ENCODE measurements at regions not wholly inside any gene's neighbourhood (a gene's known extent, or its start where the extent isn't known, plus 50 kb on each side); places are given as distances from the start of the nearest gene placed in this dataset.

DNA sequence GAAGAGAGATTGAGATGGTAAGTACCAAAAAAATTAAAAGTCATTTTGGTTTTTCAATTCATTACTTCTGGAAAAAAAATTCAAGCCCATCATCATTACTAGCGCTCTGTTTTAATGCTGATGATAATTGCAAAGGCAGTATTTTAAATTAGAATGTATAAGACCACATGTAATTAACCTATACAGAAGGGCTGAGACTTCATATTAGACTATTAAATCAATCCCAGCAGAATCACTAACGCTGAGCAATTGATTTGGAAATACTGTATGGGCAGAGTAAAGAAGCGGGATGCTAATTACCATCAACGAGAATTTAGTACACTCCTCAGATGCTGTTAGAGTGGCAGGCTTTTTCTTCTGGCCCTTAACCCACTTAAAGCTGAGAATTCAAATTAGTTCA lies 165.0 kb downstream of the SLC4A3 start:
- H3K9me3 ChIP-seq (ENCODE audit: control insufficient read depth, insufficient read depth, low read depth, low read length) = no peaks in the 10 kb centered on the region
- CTCF ChIA-PET = no interaction called here
- no peaks in the 10 kb centered on the region for H3K36me3 ChIP-seq (ENCODE audit: control insufficient read depth in 2 of 2, insufficient read depth in 1 of 2, low read length in 2 of 2)
- TF ChIP-seq HOXD13 (CRISPR knock-in tag; IDR thresholded peaks at IDR 0.05; ENCODE audit: borderline replicate concordance) (no peak), ZNF791 (tag by site-specific recombination; IDR thresholded peaks at IDR 0.05) (no peak), ZNF174 (tag by site-specific recombination; IDR thresholded peaks at IDR 0.05) (no peak), ZEB2 (tag by site-specific recombination; IDR thresholded peaks at IDR 0.05) (no peak), ZNF175 (tag by site-specific recombination; IDR thresholded peaks at IDR 0.05) (no peak), ZNF311 (tag by site-specific recombination; IDR thresholded peaks at IDR 0.05; ENCODE audit: borderline replicate concordance) (no peak), ZFHX2 (tag by site-specific recombination; conservative IDR thresholded peaks at IDR 0.05) (no peak), ZSCAN30 (tag by site-specific recombination; IDR thresholded peaks at IDR 0.05) (no peak), ZNF391 (tag by site-specific recombination; IDR thresholded peaks at IDR 0.05; ENCODE audit: borderline replicate concordance, low read depth) (no peak), GLIS1 (tag by site-specific recombination; IDR thresholded peaks at IDR 0.05) (no peak), ZNF155 (tag by site-specific recombination; IDR thresholded peaks at IDR 0.05) (no peak), ZNF133 (tag by site-specific recombination; IDR thresholded peaks at IDR 0.05) (no peak), ZNF366 (tag by site-specific recombination; conservative IDR thresholded peaks at IDR 0.05) (no peak)
- H3K4me1 ChIP-seq (ENCODE audit: control insufficient read depth, insufficient read depth, low read length) = no peaks in the 10 kb centered on the region
- no peak overlapping the region for H3K27ac ChIP-seq (ENCODE audit: extremely low read depth, low read depth, low read length)
- no peak overlapping the region for H3K4me3 ChIP-seq (ENCODE audit: low read depth, low read length)
- POLR2A ChIA-PET = no interaction called here

DNA sequence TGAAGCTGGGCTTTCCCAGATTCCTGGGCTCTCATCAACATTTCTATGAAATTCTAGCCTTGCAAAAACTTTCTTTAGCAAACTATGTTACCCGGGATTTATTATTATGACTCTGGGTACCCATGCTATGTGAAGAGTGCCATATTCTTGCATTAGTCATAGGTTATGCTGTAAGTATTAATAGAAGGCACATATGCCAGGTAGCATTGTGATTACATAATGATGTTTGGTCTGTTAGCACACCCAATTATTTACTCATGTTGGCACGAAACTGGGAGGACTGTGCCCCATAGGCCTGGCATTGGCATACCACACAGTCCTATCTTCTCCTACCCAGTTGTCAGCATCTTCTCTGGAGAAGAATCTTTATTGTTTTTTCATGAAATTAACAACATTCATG lies 171.0 kb downstream of the SLC4A3 start:
- no peak for TF ChIP-seq OVOL3 (tag by site-specific recombination; IDR thresholded peaks at IDR 0.05)
- TF ChIP-seq ZBTB21 (tag by site-specific recombination; IDR thresholded peaks at IDR 0.05) = no peak
- TF ChIP-seq ZNF350 (tag by site-specific recombination; IDR thresholded peaks at IDR 0.05) = no peak
- Histone ChIP-seq H3K4me1 (ENCODE audit: control insufficient read depth, insufficient read depth, low read length) (no peaks in the 10 kb centered on the region), H3K36me3 (ENCODE audit: control insufficient read depth in 2 of 2, insufficient read depth in 1 of 2, low read length in 2 of 2) (no peaks in the 10 kb centered on the region), H3K27ac (ENCODE audit: extremely low read depth, low read depth, low read length) (no peak overlapping the region), H3K9me3 (ENCODE audit: control insufficient read depth, insufficient read depth, low read depth, low read length) (no peaks in the 10 kb centered on the region), H3K4me3 (ENCODE audit: low read depth, low read length) (no peak overlapping the region)
- POLR2A ChIA-PET = no interaction called here
- CTCF ChIA-PET = no interaction called here

DNA sequence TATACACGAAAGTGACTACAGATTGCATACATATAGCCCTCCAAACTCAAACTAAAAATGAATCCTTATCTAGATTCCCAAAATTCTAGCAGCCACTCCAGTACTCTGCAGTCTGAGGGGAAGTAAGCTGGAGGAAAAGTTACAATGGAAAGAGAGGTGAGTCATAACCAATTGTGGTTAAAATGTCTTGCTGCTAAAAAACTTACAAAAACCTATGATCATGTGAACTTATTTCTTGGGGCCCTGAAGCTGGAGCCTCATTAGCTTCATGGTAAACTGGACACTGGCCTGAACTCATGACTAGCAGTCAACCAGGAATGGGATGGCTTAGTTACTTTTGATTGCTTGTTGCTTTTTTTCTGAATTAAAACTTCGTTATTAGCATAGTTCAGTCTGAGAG lies 175.9 kb downstream of the SLC4A3 start:
- CTCF ChIA-PET = interaction anchor here (0.6 kb wide), 1 partner anchor 1170 kb away, joined by 3 read pairs; no protein-coding TSS in a partner anchor
- Histone ChIP-seq H3K36me3 (ENCODE audit: control insufficient read depth in 2 of 2, insufficient read depth in 1 of 2, low read length in 2 of 2) (no peaks in the 10 kb centered on the region), H3K4me1 (ENCODE audit: control insufficient read depth, insufficient read depth, low read length) (no peaks in the 10 kb centered on the region), H3K4me3 (ENCODE audit: low read depth, low read length) (no peak overlapping the region), H3K9me3 (ENCODE audit: control insufficient read depth, insufficient read depth, low read depth, low read length) (no peaks in the 10 kb centered on the region), H3K27ac (ENCODE audit: extremely low read depth, low read depth, low read length) (no peak overlapping the region)
- TF ChIP-seq ZNF48 (tag by site-specific recombination; IDR thresholded peaks at IDR 0.05) (no peak), ZNF837 (tag by site-specific recombination; IDR thresholded peaks at IDR 0.05) (no peak)
- POLR2A ChIA-PET = no interaction called here

DNA sequence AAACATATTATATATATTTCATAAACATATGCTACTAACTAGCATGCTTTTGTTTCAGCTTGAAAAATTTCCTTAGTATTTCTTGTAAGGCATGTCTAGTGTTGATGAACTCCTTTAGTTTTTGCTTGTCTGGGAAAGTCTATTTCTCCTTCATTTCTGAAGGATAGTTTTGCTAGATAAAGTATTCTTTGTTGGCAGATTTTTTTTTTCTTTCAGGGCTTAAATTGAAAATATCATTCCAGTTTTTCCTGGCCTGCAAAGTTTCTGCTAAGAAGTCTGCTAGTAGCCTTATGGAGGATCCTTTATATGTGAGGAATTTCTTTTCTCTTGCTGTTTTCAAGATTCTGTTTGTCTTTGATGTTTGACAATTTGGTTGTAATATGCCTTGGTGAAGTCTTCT lies 183.5 kb downstream of the SLC4A3 start:
- no peak overlapping the region for H3K27ac ChIP-seq (ENCODE audit: extremely low read depth, low read depth, low read length)
- CTCF ChIA-PET = interaction anchor here (1.0 to 1.5 kb wide), 2 partner anchors 25 to 73 kb away, joined by 4 to 5 read pairs; no protein-coding TSS in a partner anchor
- no peak for TF ChIP-seq ZNF473 (tag by site-specific recombination; IDR thresholded peaks at IDR 0.05)
- TF ChIP-seq, protein P1, sequence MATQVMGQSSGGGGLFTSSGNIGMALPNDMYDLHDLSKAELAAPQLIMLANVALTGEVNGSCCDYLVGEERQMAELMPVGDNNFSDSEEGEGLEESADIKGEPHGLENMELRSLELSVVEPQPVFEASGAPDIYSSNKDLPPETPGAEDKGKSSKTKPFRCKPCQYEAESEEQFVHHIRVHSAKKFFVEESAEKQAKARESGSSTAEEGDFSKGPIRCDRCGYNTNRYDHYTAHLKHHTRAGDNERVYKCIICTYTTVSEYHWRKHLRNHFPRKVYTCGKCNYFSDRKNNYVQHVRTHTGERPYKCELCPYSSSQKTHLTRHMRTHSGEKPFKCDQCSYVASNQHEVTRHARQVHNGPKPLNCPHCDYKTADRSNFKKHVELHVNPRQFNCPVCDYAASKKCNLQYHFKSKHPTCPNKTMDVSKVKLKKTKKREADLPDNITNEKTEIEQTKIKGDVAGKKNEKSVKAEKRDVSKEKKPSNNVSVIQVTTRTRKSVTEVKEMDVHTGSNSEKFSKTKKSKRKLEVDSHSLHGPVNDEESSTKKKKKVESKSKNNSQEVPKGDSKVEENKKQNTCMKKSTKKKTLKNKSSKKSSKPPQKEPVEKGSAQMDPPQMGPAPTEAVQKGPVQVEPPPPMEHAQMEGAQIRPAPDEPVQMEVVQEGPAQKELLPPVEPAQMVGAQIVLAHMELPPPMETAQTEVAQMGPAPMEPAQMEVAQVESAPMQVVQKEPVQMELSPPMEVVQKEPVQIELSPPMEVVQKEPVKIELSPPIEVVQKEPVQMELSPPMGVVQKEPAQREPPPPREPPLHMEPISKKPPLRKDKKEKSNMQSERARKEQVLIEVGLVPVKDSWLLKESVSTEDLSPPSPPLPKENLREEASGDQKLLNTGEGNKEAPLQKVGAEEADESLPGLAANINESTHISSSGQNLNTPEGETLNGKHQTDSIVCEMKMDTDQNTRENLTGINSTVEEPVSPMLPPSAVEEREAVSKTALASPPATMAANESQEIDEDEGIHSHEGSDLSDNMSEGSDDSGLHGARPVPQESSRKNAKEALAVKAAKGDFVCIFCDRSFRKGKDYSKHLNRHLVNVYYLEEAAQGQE (tag by site-specific recombination; IDR thresholded peaks at IDR 0.05) = no peak
- no peak for TF ChIP-seq REPIN1 (tag by site-specific recombination; IDR thresholded peaks at IDR 0.05; ENCODE audit: low read depth)
- no peak for TF ChIP-seq ZNF341 (tag by site-specific recombination; IDR thresholded peaks at IDR 0.05; ENCODE audit: low read depth)
- TF ChIP-seq, protein P2, sequence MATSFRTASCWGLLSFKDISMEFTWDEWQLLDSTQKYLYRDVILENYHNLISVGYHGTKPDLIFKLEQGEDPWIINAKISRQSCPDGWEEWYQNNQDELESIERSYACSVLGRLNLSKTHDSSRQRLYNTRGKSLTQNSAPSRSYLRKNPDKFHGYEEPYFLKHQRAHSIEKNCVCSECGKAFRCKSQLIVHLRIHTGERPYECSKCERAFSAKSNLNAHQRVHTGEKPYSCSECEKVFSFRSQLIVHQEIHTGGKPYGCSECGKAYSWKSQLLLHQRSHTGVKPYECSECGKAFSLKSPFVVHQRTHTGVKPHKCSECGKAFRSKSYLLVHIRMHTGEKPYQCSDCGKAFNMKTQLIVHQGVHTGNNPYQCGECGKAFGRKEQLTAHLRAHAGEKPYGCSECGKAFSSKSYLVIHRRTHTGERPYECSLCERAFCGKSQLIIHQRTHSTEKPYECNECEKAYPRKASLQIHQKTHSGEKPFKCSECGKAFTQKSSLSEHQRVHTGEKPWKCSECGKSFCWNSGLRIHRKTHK (tag by site-specific recombination; IDR thresholded peaks at IDR 0.05) = no peak
- TF ChIP-seq ZNF114 (tag by site-specific recombination; IDR thresholded peaks at IDR 0.05) = no peak
- TF ChIP-seq SETDB1 (IDR thresholded peaks at IDR 0.05; ENCODE audit: insufficient read length, low read length) = peak; percentile 94
- TF ChIP-seq, protein P3, sequence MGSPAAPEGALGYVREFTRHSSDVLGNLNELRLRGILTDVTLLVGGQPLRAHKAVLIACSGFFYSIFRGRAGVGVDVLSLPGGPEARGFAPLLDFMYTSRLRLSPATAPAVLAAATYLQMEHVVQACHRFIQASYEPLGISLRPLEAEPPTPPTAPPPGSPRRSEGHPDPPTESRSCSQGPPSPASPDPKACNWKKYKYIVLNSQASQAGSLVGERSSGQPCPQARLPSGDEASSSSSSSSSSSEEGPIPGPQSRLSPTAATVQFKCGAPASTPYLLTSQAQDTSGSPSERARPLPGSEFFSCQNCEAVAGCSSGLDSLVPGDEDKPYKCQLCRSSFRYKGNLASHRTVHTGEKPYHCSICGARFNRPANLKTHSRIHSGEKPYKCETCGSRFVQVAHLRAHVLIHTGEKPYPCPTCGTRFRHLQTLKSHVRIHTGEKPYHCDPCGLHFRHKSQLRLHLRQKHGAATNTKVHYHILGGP (tag by site-specific recombination; IDR thresholded peaks at IDR 0.05) = no peak

More for the DNA sequence above, 183.5 kb downstream of the SLC4A3 start:
- no peak overlapping the region for H3K4me3 ChIP-seq (ENCODE audit: low read depth, low read length)
- H3K9me3 ChIP-seq (ENCODE audit: control insufficient read depth, insufficient read depth, low read depth, low read length) = no peaks in the 10 kb centered on the region
- no peaks in the 10 kb centered on the region for H3K4me1 ChIP-seq (ENCODE audit: control insufficient read depth, insufficient read depth, low read length)
- no peaks in the 10 kb centered on the region for H3K36me3 ChIP-seq (ENCODE audit: control insufficient read depth in 2 of 2, insufficient read depth in 1 of 2, low read length in 2 of 2)
- POLR2A ChIA-PET = no interaction called here
